NCI-H1048 (cell line): ENCODE measurements at regions not wholly inside any gene's neighbourhood (a gene's known extent, or its start where the extent isn't known, plus 50 kb on each side); places are given as distances from the start of the nearest gene placed in this dataset.
"Not testable (repeated sequence)": the region's sequence is repeated elsewhere in the genome, so short reads cannot be mapped to it uniquely, and the experiment has no call there.

Source experiments
- DNase-seq: peaks from one replicate; lab custom pipeline; 2025; lab: John Stamatoyannopoulos, UW

- no peak for DNase-seq
Measured at GRCh38 chr6:19156443-19156842, 680.7 kb upstream of the ID4 start.

GRCh38 chr6:19157486-19157885 lies 679.7 kb upstream of the ID4 start:
- DNase-seq = no peak

- no peak for DNase-seq
Measured at GRCh38 chr6:19158586-19158985, 678.6 kb upstream of the ID4 start.

- DNase-seq = no peak
Measured at GRCh38 chr6:19159089-19159488, 678.1 kb upstream of the ID4 start.

- DNase-seq = no peak
Measured at GRCh38 chr6:19159561-19159960, 677.6 kb upstream of the ID4 start.

- DNase-seq = no peak
Measured at GRCh38 chr6:19160081-19160730, 677.0 kb upstream of the ID4 start.

- no peak for DNase-seq
Measured at GRCh38 chr6:19167251-19167650, 669.9 kb upstream of the ID4 start.

- DNase-seq = no peak
Measured at GRCh38 chr6:19169366-19169765, 667.8 kb upstream of the ID4 start.

GRCh38 chr6:19175023-19175422 lies 662.1 kb upstream of the ID4 start:
- DNase-seq = no peak

- DNase-seq = no peak
Measured at GRCh38 chr6:19180348-19181072, 656.7 kb upstream of the ID4 start.

GRCh38 chr6:19181211-19181610 lies 656.0 kb upstream of the ID4 start:
- DNase-seq = no peak

GRCh38 chr6:19193624-19194023 lies 643.5 kb upstream of the ID4 start:
- DNase-seq = no peak

GRCh38 chr6:19204445-19204844 lies 632.7 kb upstream of the ID4 start:
- no peak for DNase-seq

- no peak for DNase-seq
Measured at GRCh38 chr6:19205076-19205475, 632.1 kb upstream of the ID4 start.

GRCh38 chr6:19209202-19209601 lies 628.0 kb upstream of the ID4 start:
- no peak for DNase-seq

- DNase-seq = no peak
Measured at GRCh38 chr6:19210849-19211590, 626.1 kb upstream of the ID4 start.

- no peak for DNase-seq
Measured at GRCh38 chr6:19214231-19214630, 622.9 kb upstream of the ID4 start.

- DNase-seq = no peak
Measured at GRCh38 chr6:19219931-19220330, 617.2 kb upstream of the ID4 start.

GRCh38 chr6:19231878-19232561 lies 605.1 kb upstream of the ID4 start:
- no peak for DNase-seq

GRCh38 chr6:19245656-19246055 lies 591.5 kb upstream of the ID4 start:
- no peak for DNase-seq

- DNase-seq = not testable (repeated sequence)
Measured at GRCh38 chr6:19247181-19247580, 590.0 kb upstream of the ID4 start.

- DNase-seq = not testable (repeated sequence)
Measured at GRCh38 chr6:19256123-19256522, 581.0 kb upstream of the ID4 start.

- DNase-seq = no peak
Measured at GRCh38 chr6:19261642-19262041, 575.5 kb upstream of the ID4 start.
